PFSK-1 (cell line): ENCODE measurements at regions not wholly inside any gene's neighbourhood (a gene's known extent, or its start where the extent isn't known, plus 50 kb on each side); places are given as distances from the start of the nearest gene placed in this dataset.

Experiments
- FOXP2 ChIP-seq: optimal IDR thresholded peaks from 2 replicates; pipeline ENCODE3; 2011; ENCODE audit warnings: borderline replicate concordance, control low read depth, inconsistent platforms; ENCODE audit not compliant: insufficient read depth; ENCODE audit errors: extremely low read length, extremely low read depth
- POLR2AphosphoS5 ChIP-seq: IDR thresholded peaks from 2 replicates; pipeline ENCODE4 v1.6.1; 2012; ENCODE audit warnings: low read depth, mild to moderate bottlenecking, control low read depth, low read length, moderate library complexity
- REST ChIP-seq, 2 experiments: IDR thresholded peaks; 2 replicates each; pipeline versions ENCODE4 v1.6.1 to v1.8.0; 2011 to 2012; ENCODE audit warnings: low read depth in 2 of 2, low read length in 2 of 2, control low read depth in 1 of 2, inconsistent platforms in 1 of 2, mild to moderate bottlenecking in 1 of 2, moderate library complexity in 1 of 2; ENCODE audit not compliant: insufficient read depth in 1 of 2
- SIN3A ChIP-seq: IDR thresholded peaks from 2 replicates; pipeline ENCODE4 v1.6.1; 2012; ENCODE audit warnings: mild to moderate bottlenecking, low read length, moderate library complexity, borderline replicate concordance; ENCODE audit not compliant: insufficient read depth
- TAF1 ChIP-seq: IDR thresholded peaks from 2 replicates; pipeline ENCODE4 v1.6.1; 2012; ENCODE audit warnings: low read length, control low read depth, borderline replicate concordance; ENCODE audit not compliant: insufficient read depth

GRCh38 chr9:119902611-119903010 is 533.4 kb upstream of the BRINP1 start:
- TF ChIP-seq FOXP2 (no peak), POLR2AphosphoS5 (no peak), SIN3A (no peak), TAF1 (no peak), REST (IDR thresholded peaks at IDR 0.05; ENCODE audit: insufficient read depth in 1 of 2, low read depth in 2 of 2, low read length in 2 of 2) (no peak)

GRCh38 chr9:119898316-119898715 is 529.1 kb upstream of the BRINP1 start:
- TF ChIP-seq FOXP2 (no peak), POLR2AphosphoS5 (no peak), REST (IDR thresholded peaks at IDR 0.05; ENCODE audit: insufficient read depth in 1 of 2, low read depth in 2 of 2, low read length in 2 of 2) (no peak), TAF1 (no peak), SIN3A (no peak)

- TF ChIP-seq REST (IDR thresholded peaks at IDR 0.05; ENCODE audit: insufficient read depth in 1 of 2, low read depth in 2 of 2, low read length in 2 of 2): no peak
- no peak for TF ChIP-seq TAF1
- no peak for TF ChIP-seq SIN3A
- no peak for TF ChIP-seq POLR2AphosphoS5
- no peak for TF ChIP-seq FOXP2
Observed at GRCh38 chr9:119884438-119884837, 515.2 kb upstream of the BRINP1 start.

GRCh38 chr9:119881898-119882297 is 512.7 kb upstream of the BRINP1 start:
- TF ChIP-seq SIN3A: no peak
- TF ChIP-seq TAF1: no peak
- TF ChIP-seq FOXP2: no peak
- no peak for TF ChIP-seq POLR2AphosphoS5

GRCh38 chr9:119880361-119880760 is 511.1 kb upstream of the BRINP1 start:
- TF ChIP-seq FOXP2: no peak
- no peak for TF ChIP-seq SIN3A
- TF ChIP-seq TAF1: no peak
- TF ChIP-seq POLR2AphosphoS5: no peak
- TF ChIP-seq REST (IDR thresholded peaks at IDR 0.05; ENCODE audit: insufficient read depth in 1 of 2, low read depth in 2 of 2, low read length in 2 of 2): no peak
